Neural progenitor cell (in vitro differentiated cells): ENCODE measurements at regions not wholly inside any gene's neighbourhood (a gene's known extent, or its start where the extent isn't known, plus 50 kb on each side); places are given as distances from the start of the nearest gene placed in this dataset.

Source experiments
- CTCF ChIP-seq: fragments of 200-600 bp; sonication (generic); IDR thresholded peaks from 2 replicates; pipeline ENCODE4 v1.5.1; 2017; ENCODE audit warnings: antibody characterized with exemption, mild to moderate bottlenecking
- EZH2 ChIP-seq: fragments of 200-600 bp; sonication (generic); IDR thresholded peaks from 2 replicates; pipeline ENCODE4 v1.6.1; 2017; ENCODE audit warnings: antibody characterized with exemption, mild to moderate bottlenecking, moderate library complexity
- EZH2phosphoT487 ChIP-seq: fragments of 200-600 bp; sonication (generic); IDR thresholded peaks from 2 replicates; pipeline ENCODE4 v1.6.1; 2017; ENCODE audit warnings: antibody characterized with exemption

DNA sequence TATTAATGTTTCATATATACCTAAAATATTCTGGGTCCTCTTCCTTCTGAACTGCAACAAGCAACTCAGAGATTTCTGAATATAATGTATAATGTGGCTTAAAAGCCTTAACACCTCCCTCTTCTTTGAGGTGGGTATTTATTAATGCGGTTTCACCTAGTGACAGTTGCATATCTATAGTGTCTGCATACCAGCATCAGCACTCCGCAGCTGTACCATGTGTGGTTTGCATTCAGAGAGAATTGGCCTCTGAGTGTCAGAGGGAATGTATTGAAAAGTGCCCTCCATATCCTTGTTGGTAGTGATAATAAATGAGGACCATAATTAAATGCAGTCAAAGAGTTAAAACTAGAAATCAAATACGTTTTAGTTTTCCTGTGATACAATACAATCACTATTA, 256.6 kb upstream of the ARRDC3 start:
- TF ChIP-seq EZH2phosphoT487 (no peak), EZH2 (no peak), CTCF (no peak)
